NCI-H1417 treated with DMSO at 0.1 percent for 48 hours (cell line): ENCODE measurements at regions not wholly inside any gene's neighbourhood (a gene's known extent, or its start where the extent isn't known, plus 50 kb on each side); places are given as distances from the start of the nearest gene placed in this dataset.
A peak's percentile ranks its signal among the peaks of the same experiment; 100 is the strongest.

Experiments
- DNase-seq: peaks from one replicate; lab custom pipeline; 2025; lab: John Stamatoyannopoulos, UW

- no peak for DNase-seq
Measured at GRCh38 chr10:70966646-70967553, 78.5 kb upstream of the PCBD1 start.

- DNase-seq, result no peak
Measured at GRCh38 chr10:70967591-70968587, 79.5 kb upstream of the PCBD1 start.

GRCh38 chr10:70969188-70969587 is 80.8 kb upstream of the PCBD1 start:
- no peak for DNase-seq

- no peak for DNase-seq
Measured at GRCh38 chr10:70970830-70971229, 82.5 kb upstream of the PCBD1 start.

- no peak for DNase-seq
Measured at GRCh38 chr10:70973275-70973674, 84.9 kb upstream of the PCBD1 start.

GRCh38 chr10:70974351-70974901 is 86.1 kb upstream of the PCBD1 start:
- DNase-seq, result no peak

GRCh38 chr10:70974920-70975319 is 86.6 kb upstream of the PCBD1 start:
- DNase-seq, result no peak

GRCh38 chr10:70976063-70976695 is 87.8 kb upstream of the PCBD1 start:
- DNase-seq, result no peak

- DNase-seq, result no peak
Measured at GRCh38 chr10:70977625-70978024, 89.3 kb upstream of the PCBD1 start.

GRCh38 chr10:70978181-70978580 is 89.8 kb upstream of the PCBD1 start:
- no peak for DNase-seq

GRCh38 chr10:70978816-70979480 is 90.6 kb upstream of the PCBD1 start:
- DNase-seq, result no peak

GRCh38 chr10:70980687-70981086 is 92.3 kb upstream of the PCBD1 start:
- no peak for DNase-seq

- no peak for DNase-seq
Measured at GRCh38 chr10:70981171-70981836, 92.9 kb upstream of the PCBD1 start.

- DNase-seq, result no peak
Measured at GRCh38 chr10:70981936-70982335, 93.6 kb upstream of the PCBD1 start.

- no peak for DNase-seq
Measured at GRCh38 chr10:70982443-70982842, 94.1 kb upstream of the PCBD1 start.

GRCh38 chr10:70984986-70985722 is 96.8 kb upstream of the PCBD1 start:
- no peak for DNase-seq

- DNase-seq, result peak; percentile 46
Measured at GRCh38 chr10:70985824-70986622, 97.7 kb upstream of the PCBD1 start.

GRCh38 chr10:70986623-70986950 is 98.2 kb upstream of the PCBD1 start:
- DNase-seq, result no peak

GRCh38 chr10:70987396-70988130 is 99.2 kb upstream of the PCBD1 start:
- DNase-seq, result no peak
